ENCODE measurements at regions not wholly inside any gene's neighbourhood (a gene's known extent, or its start where the extent isn't known, plus 50 kb on each side); places are given as distances from the start of the nearest gene placed in this dataset.

DNA sequence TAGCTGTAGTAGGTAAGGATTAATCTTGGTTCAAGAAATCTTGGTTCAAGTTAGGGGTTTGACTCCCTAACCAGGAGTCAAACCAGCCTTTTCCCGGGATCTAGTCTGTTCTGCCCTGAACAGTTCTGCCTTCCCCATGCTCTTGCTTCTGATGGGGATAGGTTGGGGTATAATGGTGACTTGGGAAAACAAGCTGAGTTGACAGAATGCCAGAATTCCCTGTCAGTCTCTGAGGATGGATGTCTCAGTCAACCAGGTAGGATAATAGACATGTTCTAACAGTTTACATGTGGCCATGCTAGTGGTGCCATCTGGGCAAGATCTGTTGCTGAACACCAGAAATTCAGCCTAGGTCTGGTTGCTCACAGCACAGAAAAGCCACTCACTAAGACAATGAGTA, 51.4 kb downstream of the RAB40AL start:
- no peak for DNase-seq (ENCODE audit: low read depth)

GRCh38 chrX:102995316-102995715, 58.2 kb downstream of the RAB40AL start:
- no peak for DNase-seq (ENCODE audit: low read depth)

DNA sequence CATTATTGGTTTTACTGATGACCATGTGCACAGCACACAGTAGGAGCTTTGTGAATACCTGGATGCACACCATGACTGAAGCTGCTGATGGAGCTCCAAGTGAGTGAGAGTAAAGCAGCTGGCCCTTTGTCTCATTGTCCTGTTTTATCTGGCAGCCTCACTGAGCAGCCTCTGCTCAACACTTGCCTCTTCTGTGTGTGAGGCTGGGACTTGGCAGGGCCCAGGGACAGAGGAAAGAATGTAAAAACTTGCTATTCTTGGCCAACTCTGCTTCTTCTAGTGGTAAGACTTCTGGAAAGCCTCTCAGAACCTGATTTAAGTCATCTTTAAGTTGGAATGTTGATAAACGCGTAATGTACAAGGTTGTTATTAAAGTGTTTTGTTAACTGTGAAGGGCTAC, 61.4 kb downstream of the BEX1 start:
- peak; percentile 1 for DNase-seq (ENCODE audit: low read depth)

Data from fibroblast of gingiva (primary cell).